Activated T-cell treated with anti-CD3 and anti-CD28 coated beads for 24 hours (primary cell): ENCODE measurements at regions not wholly inside any gene's neighbourhood (a gene's known extent, or its start where the extent isn't known, plus 50 kb on each side); places are given as distances from the start of the nearest gene placed in this dataset.
"Not testable (repeated sequence)": the region's sequence is repeated elsewhere in the genome, so short reads cannot be mapped to it uniquely, and the experiment has no call there.

Experiments
- DNase-seq: peaks from one replicate; pipeline ENCODE4 v3.0.0-alpha.2; 2020; ENCODE audit warnings: low read depth

DNA sequence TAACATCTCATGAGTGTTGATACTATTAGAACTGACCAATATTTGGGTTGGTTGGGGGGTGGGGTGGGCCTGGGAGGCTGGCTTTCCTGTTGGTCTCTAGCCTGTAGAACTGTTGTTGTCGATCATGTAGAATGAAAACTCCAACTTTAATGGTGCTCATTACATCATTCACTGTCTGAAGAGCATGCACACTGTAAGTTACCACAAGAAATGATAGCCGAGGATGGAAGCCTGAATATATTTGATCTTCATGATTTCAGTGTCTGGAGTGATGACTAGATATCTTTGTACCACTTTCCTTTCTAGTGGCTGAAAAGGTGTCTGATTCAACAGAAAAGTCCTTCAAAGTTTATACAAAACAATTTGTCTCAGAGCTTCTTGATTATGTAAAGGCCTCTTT, 123.6 kb downstream of the XCL2 start:
- DNase-seq, result no peak

DNA sequence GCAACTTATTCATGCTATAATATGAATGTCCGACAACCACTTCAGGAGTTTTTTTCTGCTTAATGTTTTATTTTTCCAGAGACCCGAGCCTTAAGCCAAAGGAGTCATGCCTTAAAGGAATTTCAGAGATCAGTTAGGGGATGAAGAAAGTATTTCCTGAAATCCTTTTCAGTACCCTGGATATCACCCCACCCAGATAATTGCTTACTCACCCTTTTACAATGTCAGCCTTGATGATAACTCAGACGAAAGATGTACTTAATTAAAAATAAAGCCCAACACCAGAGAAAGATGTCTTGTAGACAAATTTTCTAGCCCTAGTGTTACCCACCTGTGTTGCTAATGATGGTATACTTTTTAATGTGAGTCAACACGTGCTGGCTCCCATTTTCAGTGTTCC, 124.1 kb downstream of the XCL2 start:
- no peak for DNase-seq

GRCh38 chr1:168416220-168416619, 127.6 kb downstream of the XCL2 start:
- no peak for DNase-seq

GRCh38 chr1:168414914-168415313, 128.9 kb downstream of the XCL2 start:
- DNase-seq, result no peak

DNA sequence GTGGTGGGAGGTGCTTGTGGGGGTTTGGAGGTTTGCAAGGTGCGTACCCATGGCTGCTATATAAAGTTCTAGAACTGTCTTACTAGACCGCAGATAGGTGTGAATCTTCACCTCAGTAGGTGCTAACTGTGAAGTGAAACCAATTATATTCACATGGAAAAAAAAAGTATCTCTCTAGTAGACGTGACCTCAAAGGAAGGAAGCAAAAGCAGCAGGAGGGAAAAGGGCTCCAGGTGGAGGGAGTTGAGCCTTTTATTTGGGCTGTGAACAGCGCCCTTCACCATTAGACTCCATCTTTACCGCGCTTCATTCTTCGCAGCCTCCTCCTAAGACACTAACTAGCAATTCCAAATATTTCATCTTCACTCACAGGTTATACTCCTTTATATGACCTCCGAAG, 129.8 kb downstream of the TBX19 start:
- DNase-seq, result no peak

DNA sequence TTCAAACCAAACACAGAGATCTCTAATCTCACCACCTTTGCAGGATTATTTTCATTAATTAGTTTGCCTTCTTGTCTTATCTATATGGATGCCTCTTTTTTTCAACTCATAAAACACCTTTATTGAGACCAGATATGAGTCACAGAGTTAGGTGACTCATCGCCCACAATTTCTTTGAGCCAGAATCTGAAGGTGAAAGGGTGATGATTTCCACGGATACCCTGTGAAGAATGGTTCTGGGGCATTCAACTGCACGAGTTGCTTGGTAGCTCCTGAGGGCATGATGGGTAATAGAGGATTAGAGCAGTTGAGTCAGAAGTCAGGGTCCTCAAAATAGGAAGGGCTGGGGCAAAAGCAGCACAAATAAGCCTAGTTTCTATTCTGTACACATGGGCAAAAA, 128.2 kb downstream of the TBX19 start:
- peak; percentile 75 for DNase-seq

DNA sequence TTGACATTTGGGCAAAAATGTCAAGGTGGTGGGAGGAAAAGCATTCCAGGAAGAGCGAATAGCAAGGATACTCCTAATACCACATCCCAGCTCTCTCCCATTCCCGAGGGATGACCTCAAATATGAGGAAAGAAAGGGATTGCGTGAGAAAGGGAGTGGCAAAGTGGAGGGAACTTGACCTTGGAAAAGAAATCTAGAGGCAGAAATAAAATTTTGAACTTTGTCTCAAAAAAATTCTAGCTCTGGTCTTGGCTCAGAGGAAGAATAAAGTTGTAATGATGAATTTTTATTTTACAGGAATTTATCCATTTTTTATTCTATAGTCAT, 127.8 kb downstream of the TBX19 start:
- no peak for DNase-seq

DNA sequence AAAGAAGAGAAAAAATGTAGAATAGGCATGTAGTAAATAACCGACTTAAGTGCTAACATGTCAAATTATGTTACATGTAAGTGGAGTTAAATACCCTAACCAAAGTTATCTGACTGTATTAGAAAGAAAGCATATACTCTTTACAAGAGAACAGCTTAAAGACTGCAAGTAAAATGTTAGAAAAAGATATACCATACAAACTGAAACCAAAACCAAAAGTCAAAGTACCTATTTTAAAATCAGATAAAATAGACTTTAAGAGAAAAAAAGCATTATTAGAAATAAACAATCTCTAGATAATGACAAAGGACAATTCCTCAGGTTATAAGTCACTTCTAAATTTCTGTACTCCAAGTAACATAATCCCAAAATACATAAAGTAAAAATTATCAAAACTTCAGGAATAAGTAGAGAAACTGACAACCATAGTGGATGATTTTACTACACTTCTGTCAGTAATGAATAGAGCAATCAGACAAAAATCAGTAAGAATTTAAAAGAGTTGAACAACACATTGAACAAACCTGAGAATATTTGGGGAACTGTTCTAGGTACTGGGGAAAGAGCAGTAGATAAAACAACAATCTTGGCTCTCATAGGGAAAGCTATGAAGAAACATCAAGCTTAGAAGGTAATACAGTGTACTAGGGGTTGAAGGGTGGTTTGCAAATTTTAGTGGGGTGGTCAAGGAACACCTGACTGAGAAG, 127.3 kb downstream of the TBX19 start:
- DNase-seq, result no peak

DNA sequence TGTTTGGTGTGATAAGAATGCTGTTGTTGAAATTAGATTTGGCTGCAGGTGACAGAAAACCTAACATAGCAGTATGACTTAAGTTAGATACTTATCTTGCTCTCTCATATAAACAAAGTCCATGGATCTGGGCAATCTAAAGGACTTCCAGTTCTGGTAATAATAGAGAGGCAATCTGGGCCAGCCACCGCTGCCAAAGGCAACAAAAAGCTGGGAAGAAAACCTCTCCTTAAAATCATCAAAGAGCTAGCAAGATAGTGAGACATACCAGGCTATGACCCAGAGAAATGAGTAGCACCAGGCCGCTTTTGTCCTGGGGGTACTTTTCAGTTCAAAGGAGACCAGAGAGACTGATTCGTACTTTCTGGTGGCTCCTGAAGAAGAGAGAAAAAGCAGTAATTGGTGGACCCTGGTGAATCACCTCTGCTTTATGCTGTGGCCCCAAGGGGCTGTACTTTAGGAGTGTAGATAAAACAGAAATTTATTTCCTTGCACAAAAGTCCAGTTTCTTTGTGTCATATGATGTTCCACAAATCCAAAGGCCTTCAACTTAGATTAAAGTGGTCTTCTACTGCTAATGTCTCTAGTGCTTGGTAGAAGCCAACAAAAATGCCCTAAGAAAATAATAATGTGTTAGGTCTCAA, 125.4 kb downstream of the TBX19 start:
- DNase-seq, result no peak

GRCh38 chr1:168403140-168403539, 122.5 kb downstream of the TBX19 start:
- no peak for DNase-seq

DNA sequence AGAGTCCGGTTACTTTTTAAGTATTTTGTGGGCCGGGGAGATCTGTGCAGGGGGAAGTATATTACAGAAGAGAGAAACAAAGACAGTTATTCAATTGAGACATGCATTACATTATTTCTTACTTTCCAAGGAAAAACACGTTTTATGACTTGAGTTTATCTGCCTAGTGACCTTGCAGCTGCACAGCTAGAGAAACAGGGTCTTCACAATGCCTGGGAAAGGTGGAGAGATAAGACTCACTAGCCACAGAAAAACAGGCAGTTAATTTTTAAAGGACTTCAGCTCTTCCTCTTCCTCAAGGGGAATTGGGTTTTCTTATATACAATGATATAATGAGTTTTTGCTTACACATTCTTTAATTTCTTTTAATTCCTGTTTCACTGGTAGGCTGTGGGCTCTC, 121.8 kb downstream of the TBX19 start:
- DNase-seq, result not testable (repeated sequence)

GRCh38 chr1:168401341-168401740, 120.7 kb downstream of the TBX19 start:
- no peak for DNase-seq

DNA sequence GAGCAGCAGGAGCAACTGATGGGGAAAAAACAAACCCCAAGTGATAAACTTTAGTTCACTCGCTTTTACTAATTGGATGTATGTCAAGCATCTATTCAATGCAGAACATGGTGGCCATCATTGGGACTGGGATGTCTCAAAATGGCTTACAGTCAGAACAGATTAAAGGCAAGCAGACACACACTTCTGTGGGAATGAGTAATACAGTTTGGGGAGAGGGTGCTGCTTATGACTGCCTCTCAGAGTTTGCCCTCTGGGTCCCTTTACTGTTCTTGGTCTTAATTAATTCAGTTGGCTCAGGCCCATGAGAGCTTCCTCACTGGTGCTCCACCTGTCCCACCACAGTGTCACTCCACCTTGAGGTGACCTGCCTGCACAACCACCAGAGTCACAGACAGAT, 119.5 kb downstream of the TBX19 start:
- DNase-seq, result no peak

DNA sequence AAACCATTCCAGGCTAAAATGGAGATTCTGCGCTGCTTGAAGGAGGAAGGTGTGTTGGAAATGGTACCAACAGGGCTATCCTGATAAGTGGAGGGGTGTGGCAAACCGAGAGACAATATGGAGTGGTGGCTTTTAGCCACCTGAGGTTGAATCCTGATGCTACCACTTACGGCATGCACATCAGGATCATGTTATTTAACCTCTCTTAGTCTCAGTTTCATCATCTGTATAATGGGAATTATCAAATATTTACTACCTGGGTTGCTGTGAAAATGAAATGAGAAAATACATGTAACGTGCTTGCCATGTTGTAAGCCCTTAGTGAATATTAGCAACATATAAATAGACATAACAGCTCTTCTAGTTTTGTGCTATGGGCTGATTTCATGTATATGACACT, 117.1 kb downstream of the TBX19 start:
- no peak for DNase-seq

GRCh38 chr1:168396940-168397684, 116.4 kb downstream of the TBX19 start:
- no peak for DNase-seq

GRCh38 chr1:168396508-168396907, 115.8 kb downstream of the TBX19 start:
- DNase-seq, result no peak

- no peak for DNase-seq
Observed at GRCh38 chr1:168394858-168395257, 114.2 kb downstream of the TBX19 start.

DNA sequence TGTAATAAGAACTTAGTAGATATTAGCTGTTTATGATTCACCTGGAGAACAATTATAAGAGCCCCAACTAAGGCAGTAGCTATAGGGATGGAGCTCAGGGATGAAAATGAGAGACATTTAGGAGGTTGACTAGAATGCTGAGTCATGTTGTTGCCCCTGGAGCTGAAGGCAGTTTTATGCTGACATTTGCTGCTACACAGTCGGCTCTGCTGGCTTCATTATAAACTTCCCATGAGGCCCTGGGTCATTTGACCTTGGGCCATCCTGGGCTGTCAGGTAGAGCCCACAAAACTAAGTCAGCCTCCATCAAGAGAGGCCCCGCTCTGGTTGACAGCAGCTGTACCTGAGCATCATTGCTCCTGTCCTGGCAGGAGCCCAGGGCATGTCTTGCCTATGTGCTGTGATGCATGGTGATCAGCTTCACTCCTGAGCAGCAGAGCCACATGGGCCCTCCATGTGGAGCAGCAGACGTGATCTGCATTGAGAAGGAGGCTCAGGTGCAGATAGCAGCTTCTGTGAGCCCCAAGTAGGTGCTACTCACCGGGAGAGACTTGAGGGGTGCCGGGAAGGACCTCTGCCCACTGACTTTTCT, 112.4 kb downstream of the TBX19 start:
- DNase-seq, result no peak

DNA sequence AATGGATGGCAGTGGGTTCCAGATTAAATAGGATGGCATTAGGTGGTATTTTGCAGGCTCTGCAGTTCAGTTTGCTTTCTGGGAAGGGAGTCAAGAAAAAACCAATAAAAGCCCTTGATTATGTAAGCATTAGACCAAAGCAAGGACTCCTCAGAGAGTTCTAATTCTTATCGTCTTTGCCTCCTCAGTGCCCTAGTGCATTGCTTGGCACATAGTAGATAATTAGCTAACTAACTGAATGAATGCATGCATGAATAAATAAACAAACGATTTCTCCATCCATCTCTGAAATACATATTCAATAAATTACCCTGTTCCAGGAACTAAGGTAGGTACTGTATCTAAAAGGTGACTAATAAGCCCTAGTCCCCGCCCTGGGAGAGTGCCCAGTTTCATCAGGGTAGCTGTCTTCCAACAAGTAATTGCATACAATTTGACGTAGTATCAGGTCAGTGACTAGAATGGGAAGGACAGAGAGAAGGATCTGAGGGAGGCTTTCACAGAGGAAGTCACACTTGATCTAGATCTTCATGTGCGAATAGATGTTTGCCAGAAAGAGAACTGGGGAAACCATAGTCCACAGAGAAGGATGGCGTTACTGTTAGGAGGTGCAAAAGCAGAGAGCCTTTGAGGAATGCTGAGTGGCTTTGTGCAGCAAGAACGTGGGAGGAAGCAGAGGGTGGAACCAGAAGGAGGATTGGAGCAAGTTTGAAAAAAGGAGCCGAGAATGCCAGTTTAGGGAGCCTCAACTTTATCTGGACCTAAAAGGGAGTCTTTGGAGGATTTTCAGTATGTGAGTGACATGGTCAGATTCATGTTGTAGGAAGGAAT, 111.4 kb downstream of the TBX19 start:
- DNase-seq, result no peak

DNA sequence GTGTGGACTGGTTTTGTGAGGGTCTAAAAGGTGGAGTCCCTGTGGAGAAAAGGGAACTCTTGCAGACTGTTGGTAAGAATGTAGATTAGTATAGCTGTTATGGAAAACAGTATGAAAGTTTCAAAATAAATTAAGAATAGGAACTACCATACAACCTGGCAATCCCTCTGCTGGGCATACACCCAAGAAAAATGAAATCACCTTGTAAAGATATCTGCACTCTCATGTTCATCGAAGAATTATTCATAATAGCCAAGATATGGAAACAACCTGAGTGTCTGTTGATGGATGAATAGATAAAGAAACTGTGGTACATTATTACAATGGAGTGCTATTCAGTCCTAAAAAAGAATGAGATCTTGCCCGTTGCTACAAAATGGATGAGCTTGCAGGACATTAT, 109.6 kb downstream of the TBX19 start:
- DNase-seq, result no peak

DNA sequence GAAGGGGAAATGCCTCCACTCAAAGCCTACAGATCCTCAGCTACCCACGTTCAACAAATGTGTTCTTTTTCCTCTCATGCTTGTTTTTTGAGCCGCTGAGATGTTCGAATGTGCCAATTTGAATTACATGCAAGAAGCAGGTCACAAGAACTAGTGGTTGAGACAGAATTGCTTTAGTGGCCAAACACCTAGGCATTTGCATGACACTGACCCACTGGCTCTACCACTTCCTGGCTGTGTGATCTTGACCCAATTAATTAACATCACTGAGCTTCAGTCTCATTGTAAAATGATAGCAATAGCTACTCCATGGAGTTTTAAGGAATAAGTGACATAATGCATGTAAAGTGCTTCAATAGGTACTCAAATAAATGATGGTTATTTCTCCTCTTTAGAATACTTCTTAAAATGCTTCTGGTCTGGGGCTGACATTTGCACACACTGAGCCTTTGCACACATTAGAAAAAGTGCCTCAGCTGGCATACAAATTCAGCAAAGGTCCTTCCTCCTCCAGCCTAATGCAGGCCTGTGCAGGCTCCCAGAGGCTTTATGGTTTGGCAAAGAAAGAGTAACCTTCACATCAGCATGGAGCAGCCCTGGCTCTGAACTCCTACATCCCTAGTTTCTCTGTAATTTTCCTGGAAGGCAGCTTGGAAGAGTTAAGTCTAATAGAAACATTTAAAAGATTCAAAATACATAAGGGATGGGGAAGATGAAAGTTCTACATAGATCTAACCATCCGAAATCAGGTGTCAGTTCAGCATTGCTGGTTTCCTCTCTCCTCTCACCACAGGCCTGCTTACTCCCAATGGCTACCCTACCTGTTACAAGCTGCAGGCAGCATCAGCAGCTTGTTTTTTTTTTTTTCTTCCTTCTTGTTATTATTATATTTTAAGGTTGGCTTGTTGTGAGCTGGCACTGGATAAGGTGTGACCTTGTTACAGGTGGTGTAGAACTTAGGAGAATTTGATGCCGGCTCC, 107.4 kb downstream of the TBX19 start:
- no peak for DNase-seq
